ENCODE measurements at regions not wholly inside any gene's neighbourhood (a gene's known extent, or its start where the extent isn't known, plus 50 kb on each side); places are given as distances from the start of the nearest gene placed in this dataset.
"Not testable (repeated sequence)": the region's sequence is repeated elsewhere in the genome, so short reads cannot be mapped to it uniquely, and the experiment has no call there.

DNA sequence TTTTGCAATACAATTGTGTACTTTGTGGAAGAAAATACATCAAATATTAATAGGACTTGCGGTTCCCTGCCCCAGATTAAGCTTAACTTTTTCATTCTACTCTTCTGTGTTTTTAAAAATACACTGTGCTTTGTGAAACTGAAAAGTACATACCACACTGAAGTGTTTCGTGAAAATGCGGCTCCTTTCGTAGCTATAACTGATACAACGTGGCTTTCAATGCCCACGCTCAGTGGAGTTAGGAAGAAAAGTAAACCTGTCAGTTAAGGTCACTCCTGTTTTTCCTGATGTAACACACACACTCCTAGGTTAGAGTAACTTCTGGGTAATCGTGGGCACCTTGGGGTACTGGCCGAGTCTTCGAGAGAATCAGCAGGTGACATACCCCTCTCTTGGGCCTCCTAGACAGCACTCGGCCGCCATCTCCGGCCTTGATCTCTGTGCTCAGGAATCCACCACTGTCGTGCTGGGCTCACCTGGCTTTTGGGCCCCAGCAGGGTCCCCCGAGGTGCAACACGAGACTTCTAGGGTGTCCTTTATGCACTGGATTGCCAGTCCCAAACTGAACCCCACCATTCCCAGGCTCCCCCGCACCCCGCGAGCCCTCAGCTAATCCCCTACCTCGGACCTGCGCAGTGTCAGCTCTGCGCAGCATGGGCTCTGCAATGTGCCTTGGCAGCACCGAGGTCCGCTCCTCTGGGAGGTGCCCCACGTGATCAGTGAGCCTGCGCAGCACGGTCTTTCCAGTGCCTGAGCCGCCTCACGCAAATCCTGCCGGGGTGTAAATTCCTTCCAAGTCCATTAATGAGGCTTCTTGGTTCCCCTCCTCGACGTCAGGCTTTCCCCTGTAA, 162.6 kb upstream of the INTU start:
- no peak for DNase-seq

- DNase-seq = not testable (repeated sequence)
Observed at GRCh38 chr4:127478271-127478670, 154.5 kb upstream of the INTU start.

DNA sequence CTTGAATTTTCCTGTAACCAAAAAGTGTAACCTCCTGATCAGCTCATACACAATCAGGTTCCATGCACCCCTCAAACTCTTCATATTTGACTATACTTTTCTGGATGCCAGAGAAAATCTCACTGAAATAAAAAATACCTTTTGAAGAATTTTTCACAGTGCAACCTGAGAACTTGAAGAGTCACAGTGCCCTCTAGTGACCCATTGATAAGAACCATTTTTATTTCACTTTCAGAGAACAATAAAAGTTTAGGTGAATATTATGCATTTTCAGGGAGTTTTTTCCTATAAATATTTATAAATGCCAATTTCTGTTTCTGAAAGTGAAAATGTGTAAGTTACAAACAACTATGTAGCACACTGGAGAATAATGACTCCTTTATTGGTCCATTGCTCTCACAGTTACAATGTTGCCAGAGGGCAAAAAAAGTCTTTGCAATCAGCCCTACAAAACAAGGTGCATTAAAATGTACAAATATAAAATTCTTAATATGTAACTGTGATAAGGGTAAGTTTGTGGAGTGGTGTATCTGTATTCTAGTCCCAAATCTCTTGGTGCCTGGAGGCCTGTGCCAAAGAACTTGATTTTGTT, 153.6 kb upstream of the INTU start:
- no peak for DNase-seq

GRCh38 chr4:127482049-127482448, 150.7 kb upstream of the INTU start:
- no peak for DNase-seq

DNA sequence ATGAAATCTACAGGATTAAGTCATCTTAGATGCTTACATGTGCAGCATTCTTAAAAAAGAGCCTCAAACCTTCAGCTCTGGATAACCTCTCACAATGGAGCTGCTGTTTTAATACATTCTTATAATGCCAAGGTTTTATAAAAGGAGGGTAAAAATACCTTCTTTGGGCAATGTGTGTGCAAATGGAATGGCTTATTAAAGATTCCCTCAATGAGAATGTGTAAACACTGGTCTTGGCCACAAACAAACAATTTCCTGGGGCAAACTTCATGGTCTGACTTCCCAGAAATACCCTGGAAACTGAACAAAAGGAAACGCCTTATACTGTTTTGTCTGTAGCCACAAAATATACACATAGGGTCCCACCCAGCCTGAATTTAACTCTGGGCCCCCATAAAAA, 148.6 kb upstream of the INTU start:
- no peak for DNase-seq

DNA sequence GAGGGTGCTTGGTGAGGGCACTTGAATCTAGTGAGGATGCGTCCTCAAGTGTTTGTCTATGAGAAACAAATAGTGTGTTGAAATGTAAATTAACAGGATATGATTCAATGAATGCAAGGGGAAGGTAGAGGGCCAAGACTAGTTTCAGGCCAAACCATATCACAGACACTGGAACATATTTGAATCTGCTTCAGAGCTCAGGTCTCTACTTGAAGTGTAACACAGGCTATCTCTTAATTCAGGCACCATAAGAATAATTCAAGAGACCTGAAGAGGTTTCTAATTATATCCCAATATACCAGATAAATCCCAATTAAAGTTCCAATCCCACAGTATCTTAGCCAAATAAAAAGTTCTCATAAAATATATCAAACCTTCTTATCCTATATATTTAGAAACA, 146.5 kb upstream of the INTU start:
- DNase-seq = no peak

GRCh38 chr4:127491571-127491970, 141.2 kb upstream of the INTU start:
- DNase-seq = no peak

DNA sequence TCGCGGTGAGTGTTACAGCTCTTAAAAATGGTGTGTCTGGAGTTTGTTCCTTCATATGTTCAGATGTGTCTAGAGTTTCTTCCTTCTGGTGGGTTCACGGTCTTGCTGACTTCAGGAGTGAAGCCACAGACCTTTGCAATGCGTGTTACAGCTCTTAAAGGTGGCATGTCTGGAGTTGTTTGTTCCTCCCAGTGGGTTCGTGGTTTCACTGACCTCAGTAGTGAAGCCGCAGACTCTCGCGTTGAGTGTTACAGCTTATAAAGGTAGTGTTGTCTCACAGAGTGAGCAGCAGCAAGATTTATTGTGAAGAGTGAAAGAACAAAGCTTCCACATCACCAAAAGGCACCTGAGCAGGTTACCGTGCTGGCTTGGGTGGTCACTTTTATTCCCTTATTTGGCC, 135.9 kb upstream of the INTU start:
- DNase-seq = not testable (repeated sequence)

GRCh38 chr4:127498366-127498765, 134.4 kb upstream of the INTU start:
- DNase-seq = no peak

DNA sequence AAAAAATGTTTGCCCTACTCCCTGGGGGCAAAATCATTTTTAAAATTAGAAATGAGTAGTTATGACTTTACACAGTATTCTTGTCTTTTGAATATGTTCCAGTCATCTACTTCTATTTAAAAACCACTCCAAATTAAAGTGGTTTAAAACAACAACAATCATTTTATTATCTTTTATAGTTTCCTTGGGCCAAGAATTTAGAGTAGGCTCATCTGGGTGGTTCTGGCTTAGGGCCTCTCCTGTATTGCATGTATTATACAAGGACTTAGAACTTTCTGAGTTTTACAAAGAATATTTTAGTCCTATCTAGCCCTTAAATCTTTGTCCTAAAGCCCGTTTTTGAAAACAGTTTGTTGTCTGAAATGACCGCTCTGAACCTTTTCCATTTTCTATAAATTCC, 132.5 kb upstream of the INTU start:
- DNase-seq = no peak

GRCh38 chr4:127501103-127501502, 131.7 kb upstream of the INTU start:
- no peak for DNase-seq

- DNase-seq = no peak
Observed at GRCh38 chr4:127503111-127503510, 129.6 kb upstream of the INTU start.

DNA sequence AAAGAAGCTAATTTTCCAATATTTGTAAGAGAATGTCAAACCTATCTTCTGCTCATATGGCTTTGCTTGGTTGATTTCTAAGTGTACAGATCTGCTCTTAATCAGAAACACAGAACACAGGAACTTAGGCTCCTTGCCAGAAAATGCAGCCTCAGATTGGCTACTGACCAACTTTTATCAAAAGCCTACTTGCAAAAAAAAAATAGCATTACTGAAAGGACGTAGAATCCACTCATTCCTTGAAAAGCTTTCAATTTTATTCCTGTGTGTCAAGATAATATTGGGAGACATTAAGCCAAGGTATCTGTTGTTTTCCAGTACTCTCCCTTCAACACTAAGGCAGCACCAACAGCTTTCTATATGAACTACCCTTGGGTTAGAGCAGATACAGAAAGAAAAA, 127.6 kb upstream of the INTU start:
- DNase-seq = no peak

GRCh38 chr4:127506283-127506682, 126.5 kb upstream of the INTU start:
- DNase-seq = no peak

GRCh38 chr4:127509155-127509554, 123.6 kb upstream of the INTU start:
- no peak for DNase-seq

DNA sequence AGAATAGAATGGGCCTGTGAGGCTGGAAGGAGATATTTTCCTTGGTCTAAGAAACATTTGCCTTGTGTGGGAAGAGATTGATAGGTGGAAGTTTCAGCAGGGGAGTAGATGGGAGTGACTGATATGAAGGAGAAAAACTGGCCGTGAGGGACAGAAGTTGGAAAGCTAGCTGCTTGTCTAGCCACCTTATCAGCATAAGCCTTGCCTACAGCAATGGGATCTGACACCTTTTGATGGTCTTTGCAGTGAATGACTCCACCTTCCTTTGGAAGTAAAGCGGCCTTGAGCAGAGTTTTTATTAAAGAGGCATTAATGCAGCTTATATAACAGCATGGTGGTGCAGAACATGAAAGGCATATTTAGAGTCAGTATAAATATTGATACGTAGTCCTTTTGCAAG, 120.1 kb upstream of the INTU start:
- not testable (repeated sequence) for DNase-seq

GRCh38 chr4:127515259-127515658, 117.5 kb upstream of the INTU start:
- not testable (repeated sequence) for DNase-seq

- no peak for DNase-seq
Observed at GRCh38 chr4:127518046-127518445, 114.7 kb upstream of the INTU start.

- DNase-seq = no peak
Observed at GRCh38 chr4:127521463-127521862, 111.3 kb upstream of the INTU start.

DNA sequence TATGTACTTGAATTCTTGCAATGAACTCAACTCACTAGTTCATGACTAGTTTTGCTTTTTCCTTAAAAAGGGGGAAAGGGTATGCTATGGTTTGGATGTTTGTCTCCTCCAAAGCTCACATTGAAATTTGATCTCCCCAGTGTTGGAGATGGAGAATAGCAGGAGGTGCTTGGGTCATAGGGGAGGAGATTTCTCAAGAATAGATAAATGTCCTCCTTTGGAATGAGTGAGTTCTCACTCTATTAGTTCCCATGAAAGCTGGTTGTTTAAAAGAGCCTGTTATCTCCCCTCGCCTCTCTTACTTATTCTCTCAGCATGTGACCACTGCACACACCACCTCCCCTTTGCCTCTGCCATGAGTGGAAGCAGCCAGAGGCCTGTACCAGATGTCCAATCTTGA, 109.4 kb upstream of the INTU start:
- no peak for DNase-seq

DNA sequence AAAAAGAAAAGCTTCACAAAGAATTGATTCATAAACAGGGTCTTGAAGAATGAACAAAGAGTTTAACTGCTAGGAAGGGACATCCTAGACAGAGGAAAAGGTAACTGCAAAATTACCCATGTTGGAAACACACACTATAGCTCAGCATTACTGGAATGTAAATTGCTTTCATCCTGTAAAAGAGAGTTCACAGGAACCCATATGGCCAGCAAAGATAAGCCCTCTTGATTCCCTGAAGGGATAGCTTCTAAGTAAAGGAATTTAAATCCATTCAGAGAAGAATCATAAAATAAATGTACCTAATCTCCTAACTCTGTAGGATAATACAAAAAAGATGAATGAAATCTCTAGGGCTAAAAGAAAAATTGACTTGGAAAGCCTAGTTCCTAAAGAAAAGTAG, 107.1 kb upstream of the INTU start:
- no peak for DNase-seq

GRCh38 chr4:127528302-127528701, 104.5 kb upstream of the INTU start:
- DNase-seq = no peak

DNA sequence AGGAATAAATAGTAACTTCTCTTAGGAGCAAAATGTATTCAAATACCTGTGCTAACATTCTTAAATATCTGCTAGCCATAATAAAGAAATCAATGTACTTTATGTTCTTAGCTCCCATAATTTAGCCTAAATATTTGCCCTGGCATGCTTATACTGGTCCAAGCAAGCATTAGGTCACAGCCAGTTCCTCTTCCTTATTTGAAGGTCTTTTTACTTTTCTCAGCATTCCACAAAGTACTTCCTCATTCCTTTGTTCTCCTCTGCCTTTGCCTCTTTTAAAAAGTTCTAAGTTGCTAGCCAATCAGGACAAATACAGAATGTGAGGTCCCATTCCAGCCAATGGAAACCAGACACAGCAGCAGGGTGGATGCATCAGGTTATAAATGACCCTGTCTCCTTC, 102.9 kb upstream of the INTU start:
- not testable (repeated sequence) for DNase-seq

- DNase-seq = no peak
Observed at GRCh38 chr4:127533028-127533700, 99.6 kb upstream of the INTU start.

Measured in NCI-H748 treated with DMSO at 0.1 percent for 48 hours (cell line).